Epithelial cell of prostate (primary cell): ENCODE measurements at regions not wholly inside any gene's neighbourhood (a gene's known extent, or its start where the extent isn't known, plus 50 kb on each side); places are given as distances from the start of the nearest gene placed in this dataset.
"Not testable (repeated sequence)": the region's sequence is repeated elsewhere in the genome, so short reads cannot be mapped to it uniquely, and the experiment has no call there.

Experiments
- DNase-seq: peaks from one replicate; pipeline ENCODE4 v3.0.0-alpha.2; 2011; ENCODE audit warnings: low read depth, low spot score
- H3K27ac ChIP-seq: fragments of 450-650 bp; 2 replicates; pipeline ENCODE4 v1.5.1; 2017; ENCODE audit warnings: mild to moderate bottlenecking

DNA sequence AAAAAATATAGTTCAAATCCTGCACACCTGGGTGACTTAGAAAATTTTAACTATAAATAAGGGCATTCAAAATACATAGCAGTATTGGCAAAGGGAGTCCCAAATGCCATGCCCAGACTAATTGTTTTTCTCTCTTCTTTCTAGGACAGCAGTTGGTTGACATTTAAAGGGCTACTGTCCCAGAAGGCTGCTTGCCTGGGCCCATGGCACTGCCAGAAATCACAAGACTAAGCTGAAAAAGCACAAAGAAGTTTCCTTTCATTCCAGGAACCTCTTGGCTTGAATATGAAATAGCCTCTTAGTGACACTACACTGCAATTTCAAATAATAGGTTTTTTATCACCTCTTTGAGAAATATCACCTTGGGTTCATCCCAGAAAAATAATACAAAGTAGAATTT lies 388.9 kb upstream of the TRPC7 start:
- DNase-seq = no peak
- H3K27ac ChIP-seq = no peak overlapping the region

DNA sequence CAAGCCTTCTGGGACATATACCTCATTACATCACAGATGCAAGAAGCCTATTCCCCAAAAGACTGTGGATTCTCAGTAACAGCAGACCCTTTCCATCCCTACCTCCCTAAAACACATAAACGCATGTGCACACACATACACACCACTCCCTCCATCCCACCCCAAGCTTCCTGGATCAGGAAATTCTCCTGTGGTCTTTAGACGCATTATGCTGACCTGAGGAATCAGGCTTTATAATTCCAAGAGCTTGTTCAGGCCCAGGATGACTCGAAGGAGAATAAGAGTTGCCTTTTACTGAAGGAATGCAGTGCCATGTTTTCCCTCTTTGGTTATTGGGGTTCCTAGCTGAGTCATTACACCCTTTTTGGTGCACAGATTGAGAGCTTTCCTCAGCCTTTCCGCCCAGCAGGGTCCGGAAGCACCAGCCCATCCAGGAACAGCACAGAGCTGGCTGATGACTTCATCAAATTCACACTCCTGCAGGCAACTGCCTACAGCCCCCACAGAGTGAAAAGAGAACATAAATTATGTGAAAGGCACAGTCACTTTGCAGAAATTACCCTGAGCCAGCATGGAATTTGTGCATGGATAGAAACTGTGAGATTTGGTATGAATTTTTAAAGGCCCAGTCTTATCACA lies 385.0 kb upstream of the TRPC7 start:
- no peak for DNase-seq

DNA sequence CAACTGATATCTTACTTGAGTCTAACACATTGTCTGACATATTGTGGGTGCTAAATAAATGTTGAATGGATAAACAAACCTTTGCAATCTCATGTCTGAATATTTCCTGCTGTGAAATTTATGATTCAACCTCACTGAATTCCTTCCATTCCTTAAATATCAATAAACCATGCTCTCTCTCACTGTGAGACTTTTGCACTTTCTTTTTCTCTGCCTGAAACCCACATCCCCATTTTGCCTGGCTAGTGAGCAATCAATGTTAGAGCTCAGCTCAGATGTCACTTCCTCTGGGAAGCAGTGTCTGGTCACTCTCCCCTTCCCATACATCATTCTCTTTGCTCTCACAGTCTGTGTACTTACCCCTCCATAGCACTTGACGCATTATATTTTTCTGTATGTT lies 383.7 kb upstream of the TRPC7 start:
- H3K27ac ChIP-seq = no peak overlapping the region
- DNase-seq = no peak

More for the DNA sequence above, 385.0 kb upstream of the TRPC7 start:
- no peak overlapping the region for H3K27ac ChIP-seq

DNA sequence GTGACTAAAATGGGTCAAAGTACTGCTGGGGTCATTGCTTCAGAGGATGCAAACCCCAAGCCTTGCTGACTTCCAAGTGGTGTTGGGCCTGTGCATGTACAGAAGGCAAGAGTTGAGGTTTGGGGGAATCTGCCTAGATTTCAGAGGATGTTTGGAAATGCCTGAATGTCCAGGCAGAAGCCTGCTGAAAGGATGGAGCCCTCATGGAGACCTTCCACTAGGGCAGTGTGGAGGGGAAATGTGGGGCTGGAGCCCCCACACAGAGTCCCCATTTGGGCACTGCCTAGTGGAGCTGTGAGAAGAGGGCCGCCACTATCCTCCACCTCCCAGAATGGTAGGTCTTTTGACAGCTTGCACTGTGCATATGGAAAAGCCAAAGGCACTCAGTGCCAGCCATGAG lies 377.7 kb upstream of the TRPC7 start:
- H3K27ac ChIP-seq = no peak overlapping the region
- no peak for DNase-seq

DNA sequence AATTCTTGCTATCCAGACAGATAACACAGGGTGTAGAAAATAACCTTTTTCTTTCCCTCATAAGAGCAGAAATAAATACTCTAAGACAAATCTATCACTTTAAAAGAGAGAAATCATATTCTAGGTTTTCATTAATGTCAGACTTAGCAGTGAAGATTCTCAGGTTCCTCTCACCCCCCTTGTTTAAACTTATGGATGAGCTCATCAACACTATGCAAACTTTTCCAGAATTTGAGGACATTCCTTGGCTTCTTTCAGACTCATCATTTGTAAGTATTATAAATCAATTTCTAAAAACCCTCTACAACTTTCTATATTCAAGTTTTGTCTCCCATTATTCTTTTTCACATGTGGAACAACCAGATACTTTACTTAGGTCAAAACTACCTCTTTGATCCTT lies 374.9 kb upstream of the TRPC7 start:
- DNase-seq = no peak
- H3K27ac ChIP-seq = no peak overlapping the region

DNA sequence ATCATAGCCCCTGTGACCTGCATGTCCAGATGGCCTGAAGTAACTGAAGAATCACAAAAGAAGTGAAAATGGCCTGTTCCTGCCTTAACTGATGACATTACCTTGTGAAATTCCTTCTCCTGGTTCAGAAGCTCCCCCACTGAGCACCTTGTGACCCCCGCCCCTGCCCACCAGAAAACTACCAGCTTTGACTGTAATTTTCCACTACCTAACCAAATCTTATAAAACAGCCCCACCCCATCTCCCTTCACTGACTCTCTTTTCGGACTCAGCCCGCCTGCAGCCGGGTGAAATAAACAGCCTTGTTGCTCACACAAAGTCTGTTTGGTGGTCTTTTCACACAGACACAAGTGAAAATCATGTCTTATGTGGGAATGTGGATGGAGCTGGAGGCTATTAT lies 373.9 kb upstream of the TRPC7 start:
- H3K27ac ChIP-seq, DNase-seq: not testable (repeated sequence)

DNA sequence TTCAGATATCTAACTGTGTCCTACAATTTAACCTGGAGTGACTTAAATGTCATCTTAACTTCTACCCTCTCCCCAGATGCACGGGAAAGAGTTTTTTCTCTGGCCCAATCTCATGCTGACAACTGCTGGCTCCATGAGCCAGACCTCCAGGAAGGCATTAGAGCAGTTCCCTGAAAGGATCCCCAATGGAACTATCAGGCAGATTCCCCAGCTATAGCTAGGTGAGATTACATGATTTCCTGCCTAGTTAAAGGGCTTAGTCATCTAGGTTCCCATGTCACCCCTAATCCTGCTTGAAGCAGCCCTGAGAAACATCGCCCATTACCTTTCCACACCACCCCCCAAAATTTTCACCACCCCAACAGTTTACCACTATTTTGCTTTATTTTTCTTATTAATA lies 373.5 kb upstream of the TRPC7 start:
- no peak overlapping the region for H3K27ac ChIP-seq
- DNase-seq = no peak

DNA sequence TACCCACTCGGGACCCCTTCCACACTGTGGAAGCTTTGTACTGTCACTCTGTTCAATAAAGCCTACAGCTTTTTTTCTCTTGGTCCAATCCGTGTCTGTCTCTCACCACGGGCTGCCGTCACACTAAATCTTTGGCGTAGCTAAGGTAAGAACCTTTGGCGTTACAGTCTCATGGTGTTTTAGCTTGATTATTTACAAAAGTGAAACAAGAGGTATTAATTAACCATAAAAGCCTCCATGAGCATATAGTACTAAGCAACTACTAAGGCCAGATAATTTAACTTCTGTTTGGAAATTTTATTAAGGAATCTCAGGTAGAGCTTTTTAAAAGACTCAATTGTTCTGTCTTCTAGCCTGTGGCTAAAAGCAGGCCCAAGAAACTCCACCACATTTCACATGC lies 370.7 kb upstream of the TRPC7 start:
- DNase-seq = no peak
- H3K27ac ChIP-seq = no peak overlapping the region

DNA sequence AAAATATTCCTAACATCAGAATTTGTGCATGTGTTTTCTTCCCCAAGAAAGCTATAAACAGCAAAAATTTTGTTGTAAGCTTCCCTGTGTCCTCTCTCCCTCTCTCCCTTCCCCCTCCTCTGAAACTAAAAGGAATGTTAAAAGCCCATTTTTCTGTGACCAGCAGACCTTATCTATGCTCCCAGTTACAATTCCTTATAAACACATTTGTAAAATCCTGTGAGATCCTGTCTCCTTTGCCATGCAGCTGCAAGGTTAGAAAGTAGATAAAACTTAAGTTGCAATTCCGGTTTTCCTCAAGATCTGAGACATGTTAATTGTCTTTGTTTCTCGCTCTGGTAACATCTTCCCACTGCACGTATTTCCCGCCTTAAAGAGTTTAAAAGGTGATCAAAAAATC lies 370.3 kb upstream of the TRPC7 start:
- not testable (repeated sequence) for H3K27ac ChIP-seq, DNase-seq

DNA sequence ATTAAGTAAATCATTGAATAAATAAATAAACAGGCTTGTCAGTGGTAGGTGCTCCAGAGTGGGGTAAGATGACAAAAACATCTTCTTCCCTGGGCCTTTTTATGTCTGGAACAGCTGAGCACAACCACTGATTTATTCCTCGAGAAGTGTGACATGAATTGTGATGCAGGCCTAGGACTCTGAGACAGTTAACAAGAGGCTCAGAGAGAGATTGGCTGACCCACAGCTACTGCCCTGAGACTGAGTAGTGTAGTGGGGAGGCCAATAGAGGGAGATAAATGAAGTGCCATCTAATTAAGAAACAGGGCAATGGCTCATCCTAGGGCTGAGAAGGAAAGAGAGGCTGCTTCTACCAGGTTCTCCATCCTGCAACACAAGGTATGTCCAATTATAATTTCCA lies 369.3 kb upstream of the TRPC7 start:
- H3K27ac ChIP-seq = no peak overlapping the region
- no peak for DNase-seq

DNA sequence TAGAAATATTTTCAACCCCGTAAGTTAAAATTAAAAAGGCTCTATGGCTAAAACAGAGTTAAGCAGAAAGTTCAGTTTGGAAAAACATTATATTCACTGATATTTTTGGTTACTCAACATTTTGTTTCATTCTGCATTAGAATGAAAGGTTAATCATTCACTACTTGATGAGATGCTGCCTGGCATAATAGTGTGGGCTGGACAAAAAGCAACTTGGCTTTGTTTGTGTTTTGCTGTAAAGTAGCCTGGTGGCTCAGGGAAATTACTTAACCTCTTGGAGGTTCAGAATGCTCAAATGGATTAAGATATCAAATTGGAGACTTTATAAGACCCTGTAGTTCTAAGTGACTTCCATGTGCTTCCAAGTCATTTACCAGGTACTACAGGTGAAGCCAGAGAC lies 367.4 kb upstream of the TRPC7 start:
- no peak overlapping the region for H3K27ac ChIP-seq
- DNase-seq = no peak

DNA sequence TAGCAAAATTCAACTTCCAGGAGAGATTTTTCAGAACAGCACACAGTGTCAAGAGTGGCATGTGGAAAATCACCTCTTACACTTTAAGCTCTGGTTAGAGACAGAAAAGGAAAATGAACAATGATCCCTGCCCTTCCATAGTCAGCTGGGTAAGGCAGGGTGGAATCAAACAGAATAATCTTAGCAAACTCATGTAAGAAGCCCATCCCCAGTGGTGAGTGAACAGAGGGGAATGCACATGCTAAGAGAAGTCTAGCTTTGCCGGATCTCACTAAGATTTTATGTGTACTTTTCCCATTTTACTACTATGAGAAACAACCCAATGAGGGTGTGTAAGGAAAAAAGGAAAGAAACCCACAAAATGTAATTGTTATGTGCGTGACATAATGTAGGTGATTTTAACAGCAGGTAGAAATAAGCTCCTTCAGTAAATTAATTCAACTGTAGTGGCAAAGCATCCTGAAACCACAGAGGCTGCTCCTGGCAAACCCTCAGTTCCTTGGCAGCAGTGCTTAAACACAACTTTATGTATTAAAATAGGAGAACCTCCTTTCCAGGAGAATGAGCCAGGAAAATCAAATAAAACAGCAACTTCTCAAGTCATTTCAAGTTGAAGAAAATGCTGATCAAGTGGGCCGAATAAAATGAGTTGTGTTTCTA lies 366.0 kb upstream of the TRPC7 start:
- DNase-seq = no peak
- peak overlapping the region; percentile 42 for H3K27ac ChIP-seq

DNA sequence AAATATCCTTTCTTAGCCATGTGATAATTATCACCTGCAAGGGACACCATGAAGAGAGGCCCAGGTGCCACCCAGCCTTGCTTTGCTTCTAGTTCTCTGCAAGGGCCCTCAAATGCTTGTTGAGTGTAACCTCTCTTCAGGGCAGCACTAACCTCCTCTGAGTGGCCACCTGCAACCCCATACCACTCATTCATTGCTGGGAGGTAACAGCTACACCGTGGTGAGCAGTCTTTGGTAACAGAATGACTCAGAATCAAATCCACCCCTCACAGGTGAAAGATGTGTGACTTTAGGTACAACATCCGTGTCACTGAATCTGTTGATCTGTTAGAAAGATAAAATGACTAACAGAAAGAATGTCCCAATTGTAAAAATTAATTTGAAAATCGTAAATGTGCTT lies 365.1 kb upstream of the TRPC7 start:
- H3K27ac ChIP-seq = peak overlapping the region; percentile 42
- peak; percentile 24 for DNase-seq

DNA sequence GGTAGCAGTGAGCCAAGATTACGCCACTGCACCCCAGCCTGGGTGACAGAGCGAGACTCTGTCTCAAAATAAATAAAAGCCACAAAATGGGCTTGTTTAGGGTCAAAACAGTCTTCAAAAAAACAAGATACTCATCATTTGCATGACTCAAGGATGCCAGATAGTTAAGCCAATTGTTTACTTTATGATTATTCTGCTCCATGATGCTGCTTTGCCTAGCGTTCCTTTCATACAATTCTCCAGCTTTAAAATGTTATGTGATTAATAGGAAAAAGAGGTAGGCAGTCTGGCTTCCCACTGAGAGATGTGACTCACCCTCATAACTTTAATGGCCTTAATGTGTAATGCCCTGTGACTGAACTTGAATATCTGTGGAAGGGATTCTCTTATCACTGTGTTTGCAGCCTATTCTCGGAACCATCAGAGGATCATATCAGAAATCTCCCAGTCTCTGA lies 364.6 kb upstream of the TRPC7 start:
- peak overlapping the region; percentile 42 for H3K27ac ChIP-seq
- DNase-seq = peak; percentile 80

DNA sequence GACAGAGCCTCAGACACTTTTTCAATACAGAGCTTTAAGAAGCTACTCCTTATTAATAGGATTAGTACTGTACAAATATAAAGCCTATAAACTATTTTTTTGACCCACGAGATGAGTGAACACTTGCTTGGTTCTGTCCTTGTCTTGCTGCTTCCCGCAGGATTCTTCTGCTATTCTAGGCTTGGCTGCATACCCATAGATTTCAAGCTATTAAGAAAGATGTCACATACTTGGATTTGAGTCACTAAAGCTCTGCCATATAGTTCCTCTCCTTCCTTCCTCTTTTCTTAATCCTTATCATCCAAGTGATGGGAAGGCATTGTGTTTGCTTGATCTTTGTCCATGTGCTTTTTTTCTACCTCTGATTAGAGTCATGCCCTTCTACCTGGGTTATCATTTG lies 361.2 kb upstream of the TRPC7 start:
- H3K27ac ChIP-seq = no peak overlapping the region
- DNase-seq = no peak

DNA sequence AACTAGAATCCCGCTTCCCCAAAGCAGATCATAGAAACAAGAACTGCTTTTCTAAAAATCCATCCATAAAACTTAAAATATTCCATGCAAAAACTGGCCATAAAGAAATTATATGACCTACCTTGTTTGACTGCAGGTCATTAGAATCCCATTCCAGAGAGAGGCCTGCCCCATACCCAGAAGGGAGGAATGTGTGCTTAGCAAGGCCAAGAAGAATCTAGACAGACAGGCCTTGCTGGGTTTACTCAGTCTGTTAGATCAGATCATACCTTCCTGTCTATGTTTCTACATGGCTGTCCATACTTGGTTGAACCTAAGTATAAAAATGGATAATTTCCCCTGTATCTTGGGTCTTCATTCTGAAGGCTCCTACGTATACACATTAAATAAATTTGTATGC lies 358.8 kb upstream of the TRPC7 start:
- DNase-seq = peak; percentile 57
- H3K27ac ChIP-seq = peak overlapping the region; percentile 78

DNA sequence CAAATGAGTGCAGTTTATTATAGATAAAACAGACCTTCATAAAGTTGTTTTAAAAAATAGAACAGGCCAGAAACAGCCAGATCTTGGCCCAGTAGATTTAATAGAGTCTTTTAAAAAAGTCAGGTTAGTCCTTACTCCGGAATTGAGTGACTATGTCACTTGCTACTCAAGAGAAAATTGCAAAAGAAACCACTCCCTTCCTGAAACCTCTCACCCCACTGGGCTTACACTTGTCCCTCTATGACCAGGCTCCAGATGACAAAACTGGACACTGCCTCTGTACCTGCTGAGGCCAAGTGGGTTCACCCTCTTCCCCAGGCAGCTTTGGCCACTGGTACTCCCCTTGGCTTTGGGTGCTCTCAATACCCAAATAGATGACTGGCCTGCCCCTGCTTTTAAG lies 357.2 kb upstream of the TRPC7 start:
- no peak for DNase-seq
- peak overlapping the region; percentile 78 for H3K27ac ChIP-seq

DNA sequence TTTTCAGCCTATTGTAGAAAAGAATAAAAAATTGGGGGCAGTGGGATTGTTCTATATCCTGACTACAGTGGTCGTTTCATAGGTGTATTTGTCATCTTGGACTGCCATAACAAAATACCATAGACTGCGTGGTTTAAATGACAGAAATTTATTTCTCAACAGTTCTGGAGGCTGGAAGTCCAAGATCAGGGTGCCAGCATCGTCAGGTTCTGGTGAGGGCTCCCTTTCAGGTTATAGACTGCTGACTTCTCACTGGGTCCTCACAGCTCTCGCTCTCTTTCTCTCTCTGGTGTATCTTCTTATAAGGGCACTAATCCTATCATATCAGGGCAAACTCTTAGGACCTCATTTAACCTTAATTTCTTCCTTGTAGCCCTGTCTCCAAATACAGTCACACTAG lies 356.7 kb upstream of the TRPC7 start:
- H3K27ac ChIP-seq = no peak overlapping the region
- DNase-seq = no peak

DNA sequence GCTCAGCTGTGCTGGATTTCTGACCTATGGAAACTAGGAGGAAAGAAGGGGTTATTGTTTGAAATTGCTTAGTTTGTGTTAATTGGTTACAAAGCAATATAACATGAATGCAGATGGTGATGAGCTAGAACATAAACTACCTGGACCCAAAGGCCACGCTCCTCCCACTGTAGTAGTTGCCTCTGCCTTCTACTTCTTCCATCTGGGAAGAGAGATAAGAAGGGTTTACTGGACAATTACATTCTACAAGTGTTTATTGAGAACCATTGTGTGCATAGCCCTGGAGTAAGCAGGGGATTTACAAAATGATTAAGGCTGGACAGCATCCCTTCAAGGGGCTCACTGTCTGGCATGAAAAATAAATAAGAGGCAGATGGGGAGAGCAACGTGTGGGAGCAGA lies 355.3 kb upstream of the TRPC7 start:
- DNase-seq = no peak
- no peak overlapping the region for H3K27ac ChIP-seq

DNA sequence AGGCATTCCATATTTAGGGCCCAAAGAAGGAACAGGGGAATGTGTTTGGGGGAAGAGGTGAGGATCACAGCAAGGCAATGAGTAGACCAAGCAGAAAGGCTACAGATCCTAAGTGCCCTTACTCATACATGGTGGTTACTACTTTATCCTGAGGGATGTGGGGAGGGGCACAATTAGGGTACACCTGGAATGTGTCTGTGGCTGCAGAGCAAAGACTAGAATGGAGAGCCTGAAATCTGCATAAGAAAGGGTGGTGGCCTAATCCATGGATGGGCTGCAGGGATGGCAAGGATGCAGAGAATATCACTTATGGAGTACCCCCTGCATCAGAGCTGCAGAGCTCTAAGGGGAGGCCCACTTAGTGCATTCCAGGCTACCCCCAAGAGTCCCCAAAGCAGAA lies 352.6 kb upstream of the TRPC7 start:
- no peak for DNase-seq
- no peak overlapping the region for H3K27ac ChIP-seq

DNA sequence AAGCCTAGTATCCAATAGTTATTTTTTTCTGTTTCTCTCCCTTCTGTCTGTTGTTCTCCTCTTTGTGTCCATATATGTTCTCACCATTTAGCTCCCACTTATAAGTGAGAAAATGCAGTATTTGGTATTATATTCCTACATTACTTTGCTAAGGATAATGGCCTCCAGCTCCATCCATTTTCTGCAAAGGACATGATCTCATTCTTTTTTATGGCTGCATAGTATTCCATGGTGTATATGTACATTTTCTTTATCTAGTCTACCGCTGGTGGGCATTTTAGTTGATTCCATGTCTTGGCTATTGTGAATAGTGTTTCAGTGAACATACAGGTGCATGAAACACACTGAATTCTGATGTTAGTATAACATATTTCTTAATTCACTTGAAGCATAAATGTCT lies 348.9 kb upstream of the TRPC7 start:
- H3K27ac ChIP-seq = no peak overlapping the region
- no peak for DNase-seq

DNA sequence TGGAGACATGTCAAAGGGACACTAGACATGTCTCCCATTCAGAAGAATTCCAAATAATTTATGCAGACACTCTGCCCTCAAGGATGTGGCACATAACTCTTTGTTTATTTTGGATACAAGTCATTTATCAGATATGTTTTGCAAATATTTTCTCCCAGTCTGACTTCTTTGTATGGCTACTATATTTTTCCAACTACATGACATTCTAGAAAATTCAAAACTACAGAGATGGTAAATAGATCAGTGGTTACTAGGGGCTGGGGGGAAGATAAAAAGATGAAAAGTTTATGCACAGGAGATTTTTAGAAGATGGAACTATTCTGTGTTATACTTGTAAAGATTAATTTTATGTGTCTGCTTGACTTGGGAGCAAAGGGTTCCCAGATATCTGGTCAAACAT lies 347.3 kb upstream of the TRPC7 start:
- DNase-seq = no peak

More for the DNA sequence above, 347.3 kb upstream of the TRPC7 start:
- H3K27ac ChIP-seq = no peak overlapping the region
